Choroid plexus epithelial cell (primary cell): ENCODE measurements at regions not wholly inside any gene's neighbourhood (a gene's known extent, or its start where the extent isn't known, plus 50 kb on each side); places are given as distances from the start of the nearest gene placed in this dataset.

Source experiments
- DNase-seq: peaks from one replicate; pipeline ENCODE4 v3.0.0-alpha.2; 2010; ENCODE audit warnings: low read depth
- H3K4me3 ChIP-seq: 2 replicates; pipeline ENCODE4 v1.5.1; 2011; ENCODE audit warnings: low read depth, mild to moderate bottlenecking, control low read depth, low read length, moderate library complexity
- CTCF ChIP-seq: conservative IDR thresholded peaks from 2 replicates; pipeline ENCODE4 v1.5.1; 2011; ENCODE audit warnings: low read depth, mild to moderate bottlenecking, control low read depth, inconsistent platforms, low read length, moderate library complexity

- DNase-seq = no peak
- no peak for TF ChIP-seq CTCF
- no peak overlapping the region for H3K4me3 ChIP-seq
Measured at GRCh38 chr13:72390909-72391308, 336.5 kb downstream of the MZT1 start.

- TF ChIP-seq CTCF = no peak
- no peak overlapping the region for H3K4me3 ChIP-seq
- no peak for DNase-seq
Measured at GRCh38 chr13:72386138-72386684, 341.2 kb downstream of the MZT1 start.

- peak; percentile 75 for DNase-seq
- no peak overlapping the region for H3K4me3 ChIP-seq
- TF ChIP-seq CTCF = no peak
Measured at GRCh38 chr13:72384879-72385278, 342.6 kb downstream of the MZT1 start.

- DNase-seq = peak; percentile 31
Measured at GRCh38 chr13:72384186-72384823, 343.1 kb downstream of the MZT1 start.

GRCh38 chr13:72383646-72384045 lies 343.8 kb downstream of the MZT1 start:
- no peak for TF ChIP-seq CTCF
- H3K4me3 ChIP-seq = no peak overlapping the region
- no peak for DNase-seq

More at GRCh38 chr13:72384186-72384823, 343.1 kb downstream of the MZT1 start:
- TF ChIP-seq CTCF = peak; percentile 32
- no peak overlapping the region for H3K4me3 ChIP-seq

GRCh38 chr13:72379581-72379980 lies 347.8 kb downstream of the MZT1 start:
- H3K4me3 ChIP-seq = no peak overlapping the region
- TF ChIP-seq CTCF = no peak
- DNase-seq = peak; percentile 2

- H3K4me3 ChIP-seq = no peak overlapping the region
- DNase-seq = no peak
- TF ChIP-seq CTCF = no peak
Measured at GRCh38 chr13:72368031-72368430, 359.4 kb downstream of the MZT1 start.
